DOHH2 (cell line): ENCODE measurements at regions not wholly inside any gene's neighbourhood (a gene's known extent, or its start where the extent isn't known, plus 50 kb on each side); places are given as distances from the start of the nearest gene placed in this dataset.

Experiments
- H3F3A ChIP-seq: fragments of 200-600 bp; sonication (generic), shearing (Covaris generic); 2 replicates; pipeline ENCODE4 v1.6.0; 2016; ENCODE audit warnings: antibody characterized with exemption, mild to moderate bottlenecking; ENCODE audit not compliant: control insufficient read depth, insufficient read depth
- H3K27ac ChIP-seq: fragments of 200-600 bp; sonication (generic); 2 replicates; pipeline ENCODE4 v1.5.1; 2014; ENCODE audit warnings: low read depth, mild to moderate bottlenecking, low read length, moderate library complexity
- H3K27me3 ChIP-seq: fragments of 200-600 bp; sonication (generic); 2 replicates; pipeline ENCODE4 v1.6.1; 2014; ENCODE audit warnings: mild to moderate bottlenecking, low read length, mixed read lengths; ENCODE audit not compliant: control insufficient read depth
- H3K36me3 ChIP-seq: fragments of 200-600 bp; sonication (generic); 2 replicates; pipeline ENCODE4 v1.6.1; 2014; ENCODE audit warnings: mild to moderate bottlenecking, low read length, moderate library complexity, mixed read lengths; ENCODE audit not compliant: control insufficient read depth
- H3K4me1 ChIP-seq: fragments of 200-600 bp; sonication (generic); 2 replicates; pipeline ENCODE4 v1.6.1; 2014; ENCODE audit warnings: mild to moderate bottlenecking, low read length, mixed read lengths; ENCODE audit not compliant: control insufficient read depth
- H3K4me2 ChIP-seq: fragments of 200-600 bp; sonication (generic); 2 replicates; pipeline ENCODE4 v1.6.0; 2014; ENCODE audit warnings: mild to moderate bottlenecking, low read length, moderate library complexity
- H3K4me3 ChIP-seq: fragments of 200-600 bp; sonication (generic); 2 replicates; pipeline ENCODE4 v1.5.1; 2014; ENCODE audit warnings: mild to moderate bottlenecking, low read length, mixed read lengths
- H3K79me2 ChIP-seq: fragments of 200-600 bp; sonication (generic); 2 replicates; pipeline ENCODE4 v1.6.1; 2014; ENCODE audit warnings: mild to moderate bottlenecking, low read length, mixed read lengths; ENCODE audit not compliant: control insufficient read depth
- H3K9me2 ChIP-seq: fragments of 200-600 bp; sonication (generic); replicated peaks from 2 replicates; pipeline ENCODE4 v1.6.1; 2014; ENCODE audit warnings: mild to moderate bottlenecking, low read length, mixed read lengths; ENCODE audit not compliant: control insufficient read depth
- H3K9me3 ChIP-seq: fragments of 200-600 bp; sonication (generic); 2 replicates; pipeline ENCODE4 v1.6.1; 2014; ENCODE audit warnings: antibody characterized with exemption, low read length, mixed read lengths; ENCODE audit not compliant: control insufficient read depth, insufficient read depth
- H4K20me1 ChIP-seq: fragments of 200-600 bp; sonication (generic); 2 replicates; pipeline ENCODE4 v1.6.0; 2014; ENCODE audit warnings: low read depth, mild to moderate bottlenecking, antibody characterized with exemption, low read length, moderate library complexity; ENCODE audit not compliant: control insufficient read depth, insufficient read depth
- CTCF ChIP-seq: fragments of 200-600 bp; sonication (generic); IDR thresholded peaks from one replicate; pipeline ENCODE4 v1.5.1; 2014; ENCODE audit warnings: antibody characterized with exemption, mild to moderate bottlenecking, low read depth, low read length; ENCODE audit not compliant: poor library complexity, severe bottlenecking
- EZH2phosphoT487 ChIP-seq: fragments of 200-600 bp; sonication (generic); IDR thresholded peaks from 2 replicates; pipeline ENCODE4 v1.6.1; 2017; ENCODE audit warnings: borderline replicate concordance, mild to moderate bottlenecking, antibody characterized with exemption, low read length, moderate library complexity, mixed read lengths

GRCh38 chr9:6098431-6098830 lies 83.0 kb upstream of the RANBP6 start:
- Histone ChIP-seq H4K20me1 (no peaks in the 10 kb centered on the region), H3K4me3 (no peak overlapping the region), H3K36me3 (no peaks in the 10 kb centered on the region), H3K27ac (no peak overlapping the region), H3K4me1 (no peaks in the 10 kb centered on the region), H3K79me2 (no peaks in the 10 kb centered on the region), H3K27me3 (no peaks in the 10 kb centered on the region), H3K4me2 (no peak overlapping the region), H3K9me2 (no peaks in the 10 kb centered on the region), H3F3A (no peaks in the 10 kb centered on the region), H3K9me3 (no peaks in the 10 kb centered on the region)
- TF ChIP-seq CTCF: no peak
- TF ChIP-seq EZH2phosphoT487: no peak

GRCh38 chr9:6096821-6097220 lies 81.4 kb upstream of the RANBP6 start:
- Histone ChIP-seq H3F3A (no peaks in the 10 kb centered on the region), H4K20me1 (no peaks in the 10 kb centered on the region), H3K79me2 (no peaks in the 10 kb centered on the region), H3K4me2 (no peak overlapping the region), H3K9me2 (no peaks in the 10 kb centered on the region), H3K4me3 (no peak overlapping the region), H3K4me1 (no peaks in the 10 kb centered on the region), H3K9me3 (no peaks in the 10 kb centered on the region), H3K36me3 (no peaks in the 10 kb centered on the region), H3K27me3 (no peaks in the 10 kb centered on the region), H3K27ac (no peak overlapping the region)
- no peak for TF ChIP-seq EZH2phosphoT487
- TF ChIP-seq CTCF: no peak

DNA sequence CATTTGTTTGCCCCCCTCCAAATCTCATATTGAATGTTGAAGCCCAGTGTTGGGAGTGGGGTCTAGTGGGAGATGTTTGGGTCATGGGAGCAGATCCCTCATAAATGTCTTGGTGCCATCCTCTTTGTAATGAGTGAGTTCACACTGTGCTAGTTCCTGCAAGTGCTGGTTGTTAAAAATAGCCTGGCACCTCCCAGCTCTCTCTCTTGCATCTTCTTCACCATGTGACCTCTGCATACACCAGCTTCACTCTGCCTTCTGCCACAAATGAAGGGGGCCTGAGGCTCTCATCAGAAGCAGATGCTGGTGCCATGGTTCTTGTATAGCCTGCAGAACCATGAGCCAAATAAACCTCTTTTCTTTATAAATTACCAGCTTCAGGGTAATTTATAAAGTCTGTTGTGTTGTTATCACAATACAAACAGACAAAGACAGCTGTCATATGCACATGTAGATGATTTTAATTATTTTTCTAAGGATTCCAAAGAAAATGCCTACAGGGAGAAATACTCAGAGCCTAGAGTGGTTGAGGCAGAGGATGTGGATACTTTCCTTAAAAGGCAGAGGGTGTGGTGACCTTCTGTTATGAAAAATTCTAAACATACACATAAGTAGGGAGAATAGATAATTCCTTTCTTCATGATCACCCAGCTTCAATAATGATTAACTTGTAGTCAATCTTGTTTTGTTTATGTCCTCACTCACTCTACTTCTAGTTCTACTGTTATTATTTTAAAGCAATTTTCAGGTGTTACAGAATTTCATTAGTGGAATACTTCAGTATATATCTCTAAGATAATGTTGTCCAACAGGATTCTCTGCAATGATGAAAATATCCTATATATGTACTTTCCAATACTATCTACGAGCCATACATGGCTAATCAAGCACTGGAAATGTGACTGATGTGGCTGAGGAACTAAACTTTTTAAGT lies 75.1 kb upstream of the RANBP6 start:
- no peak overlapping the region for H3K4me3 ChIP-seq
- no peaks in the 10 kb centered on the region for H3K79me2 ChIP-seq
- H3K27me3 ChIP-seq: no peaks in the 10 kb centered on the region
- no peak overlapping the region for H3K4me2 ChIP-seq
- H3K9me2 ChIP-seq: no peaks in the 10 kb centered on the region
- H4K20me1 ChIP-seq: no peaks in the 10 kb centered on the region
- TF ChIP-seq CTCF (no peak), EZH2phosphoT487 (no peak)
- no peaks in the 10 kb centered on the region for H3K9me3 ChIP-seq
- no peaks in the 10 kb centered on the region for H3K36me3 ChIP-seq
- H3K27ac ChIP-seq: no peak overlapping the region
- no peaks in the 10 kb centered on the region for H3K4me1 ChIP-seq
- no peaks in the 10 kb centered on the region for H3F3A ChIP-seq
